ENCODE measurements at regions not wholly inside any gene's neighbourhood (a gene's known extent, or its start where the extent isn't known, plus 50 kb on each side); places are given as distances from the start of the nearest gene placed in this dataset.

DNA sequence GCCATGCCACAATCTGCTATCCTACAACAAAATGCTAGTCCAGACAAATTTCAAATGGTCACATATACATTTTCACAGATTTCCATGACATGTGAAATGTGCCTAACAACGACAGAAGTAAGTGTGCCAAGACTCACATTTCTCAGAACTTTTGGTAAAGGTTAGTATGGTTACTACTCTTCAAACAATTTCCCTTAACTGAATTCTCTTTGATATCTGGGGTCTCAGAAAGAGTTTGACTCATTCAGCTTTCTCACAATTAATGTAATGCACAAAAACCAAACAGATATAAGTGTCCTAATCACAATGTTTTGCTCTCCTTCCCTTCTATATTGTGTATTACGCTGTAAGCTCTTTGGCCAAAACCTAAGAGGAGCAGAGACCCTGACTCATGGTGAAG, 122.4 kb upstream of the LEF1 start:
- TF ChIP-seq, protein P1, sequence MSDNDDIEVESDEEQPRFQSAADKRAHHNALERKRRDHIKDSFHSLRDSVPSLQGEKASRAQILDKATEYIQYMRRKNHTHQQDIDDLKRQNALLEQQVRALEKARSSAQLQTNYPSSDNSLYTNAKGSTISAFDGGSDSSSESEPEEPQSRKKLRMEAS (IDR thresholded peaks at IDR 0.05; ENCODE audit: low read depth, low read length), result no peak
- TF ChIP-seq POLR2A (IDR thresholded peaks at IDR 0.05; ENCODE audit: extremely low read depth, insufficient read length), result no peak
- TF ChIP-seq, protein P2, sequence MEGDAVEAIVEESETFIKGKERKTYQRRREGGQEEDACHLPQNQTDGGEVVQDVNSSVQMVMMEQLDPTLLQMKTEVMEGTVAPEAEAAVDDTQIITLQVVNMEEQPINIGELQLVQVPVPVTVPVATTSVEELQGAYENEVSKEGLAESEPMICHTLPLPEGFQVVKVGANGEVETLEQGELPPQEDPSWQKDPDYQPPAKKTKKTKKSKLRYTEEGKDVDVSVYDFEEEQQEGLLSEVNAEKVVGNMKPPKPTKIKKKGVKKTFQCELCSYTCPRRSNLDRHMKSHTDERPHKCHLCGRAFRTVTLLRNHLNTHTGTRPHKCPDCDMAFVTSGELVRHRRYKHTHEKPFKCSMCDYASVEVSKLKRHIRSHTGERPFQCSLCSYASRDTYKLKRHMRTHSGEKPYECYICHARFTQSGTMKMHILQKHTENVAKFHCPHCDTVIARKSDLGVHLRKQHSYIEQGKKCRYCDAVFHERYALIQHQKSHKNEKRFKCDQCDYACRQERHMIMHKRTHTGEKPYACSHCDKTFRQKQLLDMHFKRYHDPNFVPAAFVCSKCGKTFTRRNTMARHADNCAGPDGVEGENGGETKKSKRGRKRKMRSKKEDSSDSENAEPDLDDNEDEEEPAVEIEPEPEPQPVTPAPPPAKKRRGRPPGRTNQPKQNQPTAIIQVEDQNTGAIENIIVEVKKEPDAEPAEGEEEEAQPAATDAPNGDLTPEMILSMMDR (IDR thresholded peaks at IDR 0.05; ENCODE audit: low read depth, low read length), result no peak

Data from NB4 (cell line).